GM19351 (cell line): ENCODE measurements at regions not wholly inside any gene's neighbourhood (a gene's known extent, or its start where the extent isn't known, plus 50 kb on each side); places are given as distances from the start of the nearest gene placed in this dataset.

ENCODE experiments used
- ATAC-seq: cut with Tn5 transposase; IDR thresholded peaks from one replicate; pipeline ENCODE4 v1.9.1; 2021; ENCODE audit warnings: mild to moderate bottlenecking, moderate library complexity; ENCODE audit not compliant: unreplicated experiment

DNA sequence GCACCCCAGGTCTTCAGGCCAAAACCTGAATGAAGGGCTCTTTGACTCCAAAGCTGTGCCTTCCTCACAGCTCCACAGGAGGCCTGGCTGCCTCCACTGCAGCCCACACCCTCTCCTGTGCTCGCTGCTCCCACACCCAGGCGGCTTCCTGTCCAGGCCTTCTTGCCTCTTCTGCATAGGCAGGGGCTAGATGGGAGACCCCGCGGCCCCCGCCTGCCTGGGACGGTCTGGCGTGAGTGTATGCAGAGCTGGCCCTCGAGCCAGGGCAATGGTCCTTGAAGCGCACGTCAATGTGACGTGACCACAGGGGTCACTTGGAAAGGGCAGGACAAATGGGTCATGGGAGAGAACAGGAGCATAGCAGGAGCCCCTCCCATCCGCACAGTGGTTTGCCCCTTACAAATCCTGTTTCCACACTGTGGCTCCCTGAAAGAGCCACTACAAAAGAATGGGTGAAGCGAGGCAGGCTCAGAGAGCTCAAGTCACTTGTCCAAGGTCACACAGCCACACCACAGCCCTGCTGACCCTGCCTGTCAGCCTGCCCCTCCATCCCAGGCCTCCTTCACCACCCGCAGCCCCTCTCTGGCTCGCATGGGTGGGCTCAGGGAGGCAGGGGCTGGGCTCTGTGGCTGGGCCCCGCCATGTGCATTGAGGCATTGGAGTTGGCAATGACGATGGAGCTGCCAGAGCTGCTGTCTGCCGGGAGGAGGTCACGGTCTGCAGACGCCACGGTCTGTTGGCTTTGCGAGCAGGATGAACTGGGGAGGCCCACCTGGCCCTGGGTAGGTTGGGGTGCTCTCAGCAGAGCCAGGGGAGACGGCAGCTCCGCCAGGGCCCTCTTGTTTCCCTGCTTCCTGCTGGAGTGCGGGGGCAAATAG is 71.2 kb upstream of the WNT11 start:
- no peak for ATAC-seq

DNA sequence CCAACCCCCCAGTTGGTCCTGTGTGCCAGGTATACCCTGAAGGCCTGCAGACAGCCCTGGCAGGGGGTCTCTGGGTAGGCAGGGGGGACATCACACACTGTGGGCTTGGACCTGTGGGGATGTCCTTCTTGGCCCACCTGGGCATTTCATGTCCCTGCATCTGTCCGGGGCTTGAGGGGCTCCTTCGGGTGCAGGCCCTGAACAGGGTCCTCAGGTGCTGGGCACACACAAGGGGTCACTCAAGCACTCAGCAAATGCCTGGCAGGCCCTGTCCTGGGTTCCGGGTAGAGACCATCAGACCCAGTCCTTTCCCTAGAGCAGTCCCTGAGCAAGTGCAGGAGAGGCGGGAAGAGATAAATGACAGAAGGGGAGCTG is 70.5 kb upstream of the WNT11 start:
- no peak for ATAC-seq

DNA sequence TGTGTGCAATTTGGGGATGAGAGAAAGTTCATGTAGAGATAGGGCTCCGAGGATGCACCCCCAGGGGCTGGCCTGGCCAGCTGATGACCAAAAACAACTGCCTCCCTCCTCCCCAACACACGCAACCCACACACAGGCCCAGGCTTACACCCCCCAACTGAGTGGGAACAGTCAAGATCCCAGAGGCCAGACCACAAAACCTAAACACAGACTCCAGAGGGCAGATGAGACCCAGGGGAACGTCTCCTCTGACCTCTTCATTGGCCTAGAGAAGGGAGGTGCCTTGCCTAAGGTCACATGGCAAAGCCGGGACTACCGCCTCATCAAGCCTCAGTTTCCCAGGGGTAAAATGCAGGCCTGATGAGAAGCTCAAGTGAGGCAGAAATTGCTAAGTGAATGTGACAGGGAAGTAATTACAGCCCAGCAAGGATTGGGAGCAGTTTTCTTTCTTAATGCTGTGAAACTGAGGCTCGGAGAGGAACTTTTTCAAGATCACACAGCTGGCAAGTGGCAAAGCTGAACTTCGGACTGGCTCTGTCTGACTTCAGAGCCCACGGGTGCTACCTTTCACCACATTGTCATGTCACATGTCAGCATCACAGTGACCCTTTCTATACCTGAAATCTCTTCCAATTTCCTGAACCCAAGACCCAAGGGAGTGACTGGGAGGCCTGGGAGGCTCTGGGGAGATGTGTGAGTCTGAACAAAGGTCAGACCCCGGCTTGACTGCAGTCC is 69.9 kb upstream of the WNT11 start:
- ATAC-seq: no peak

DNA sequence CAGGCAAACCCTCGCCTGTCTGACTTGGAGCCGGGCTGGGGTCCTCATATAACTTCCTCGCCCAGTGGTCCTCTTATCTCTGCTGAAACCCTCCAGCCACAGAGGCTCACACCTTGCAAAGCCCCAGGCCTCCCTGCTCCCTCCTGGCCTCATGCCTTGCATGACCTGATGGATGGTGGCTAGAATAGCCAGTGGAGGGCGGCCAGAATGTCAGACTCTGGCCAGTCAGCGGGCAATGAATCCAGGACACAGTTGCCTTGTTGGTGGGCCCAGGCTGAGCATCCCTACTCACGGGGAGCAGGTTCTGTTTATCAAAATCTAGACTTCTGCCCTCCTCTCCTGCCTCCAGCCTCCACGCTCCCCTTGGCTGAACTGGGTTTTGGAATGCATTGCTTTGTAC is 69.1 kb upstream of the WNT11 start:
- no peak for ATAC-seq

DNA sequence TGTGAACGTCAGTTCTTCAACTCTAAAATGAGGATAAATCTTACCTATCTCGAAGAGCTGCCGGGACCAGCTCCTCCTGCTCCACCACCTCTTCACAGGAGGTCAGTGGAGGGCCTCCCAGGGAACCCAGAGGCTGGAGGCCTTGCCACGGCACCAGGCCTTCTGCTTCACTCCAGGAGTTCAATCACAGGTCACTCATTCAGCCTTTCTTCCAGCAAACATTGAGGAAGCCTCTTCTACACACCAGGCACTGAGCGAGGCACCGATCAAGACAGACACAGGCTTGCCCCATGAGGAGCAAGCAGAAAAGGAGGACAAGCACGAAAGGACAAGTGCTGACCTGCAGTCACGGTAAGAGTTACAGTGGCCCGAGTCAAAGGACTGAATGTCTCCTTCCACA is 64.8 kb upstream of the WNT11 start:
- no peak for ATAC-seq

DNA sequence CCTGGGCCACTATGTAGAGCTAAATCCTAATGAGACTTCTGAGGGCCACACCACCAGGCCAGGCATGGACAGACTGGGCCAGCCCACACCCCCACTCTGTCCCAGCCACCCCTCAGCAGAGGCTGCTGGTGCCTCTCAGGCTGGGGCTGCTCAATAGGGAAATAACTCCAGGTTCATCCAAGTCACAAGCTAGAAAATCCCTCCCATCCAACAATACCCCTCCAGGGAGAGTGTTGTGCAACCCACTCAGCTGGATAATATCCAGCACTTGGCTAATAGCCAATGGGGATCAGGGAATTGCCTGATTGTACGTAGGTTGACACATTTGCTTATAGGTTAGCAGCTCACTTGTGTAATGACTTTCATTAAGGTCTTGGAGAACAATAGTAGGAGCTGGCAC is 64.1 kb upstream of the WNT11 start:
- no peak for ATAC-seq

DNA sequence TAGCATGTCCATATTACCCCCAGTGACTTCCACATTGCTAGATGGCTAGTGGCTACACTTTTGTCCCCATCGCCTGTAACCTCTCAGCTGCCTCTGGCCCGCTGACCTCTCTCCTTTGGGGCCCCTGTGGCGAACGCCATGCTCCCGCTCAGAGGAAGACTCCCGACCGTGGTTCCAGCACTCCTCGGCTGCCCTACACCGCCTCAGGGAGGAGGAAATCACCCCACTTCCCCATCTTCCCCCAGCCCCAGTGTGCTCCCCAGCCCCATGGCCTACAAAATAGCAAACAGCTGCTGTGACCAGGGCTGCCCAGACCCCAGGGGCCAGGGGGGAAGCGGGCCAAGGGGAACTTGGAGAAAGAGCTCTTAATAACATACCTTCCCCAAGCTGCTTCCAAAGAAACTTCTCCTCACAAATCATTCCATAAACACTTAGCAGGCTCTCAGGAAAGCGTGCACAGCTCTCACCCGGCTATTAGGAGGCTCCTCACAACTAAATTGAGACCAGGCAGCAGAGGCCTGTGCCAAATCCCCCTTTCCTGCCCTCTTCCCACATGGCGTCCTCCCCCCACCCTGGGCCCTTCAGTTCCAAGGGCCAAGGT is 63.5 kb upstream of the WNT11 start:
- no peak for ATAC-seq

DNA sequence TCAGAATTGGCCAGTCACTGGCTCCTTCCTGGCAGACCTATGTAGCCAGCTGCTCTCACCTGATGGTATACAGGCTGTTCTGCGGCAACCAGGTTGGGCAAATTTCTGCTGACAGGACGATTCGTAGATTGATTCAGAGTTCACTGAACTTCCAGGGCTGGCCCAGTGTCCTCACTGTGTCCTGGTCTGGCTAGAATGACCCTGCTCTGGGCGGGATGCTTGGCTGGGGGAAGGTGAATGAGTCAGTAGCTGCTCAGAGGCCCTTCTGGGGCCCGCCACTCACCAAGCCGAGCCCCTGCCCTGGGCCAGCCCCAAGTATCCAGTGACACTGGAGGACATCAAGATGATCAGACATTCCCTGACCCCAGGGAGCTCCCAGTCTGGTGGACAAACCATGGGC is 62.9 kb upstream of the WNT11 start:
- ATAC-seq: no peak

DNA sequence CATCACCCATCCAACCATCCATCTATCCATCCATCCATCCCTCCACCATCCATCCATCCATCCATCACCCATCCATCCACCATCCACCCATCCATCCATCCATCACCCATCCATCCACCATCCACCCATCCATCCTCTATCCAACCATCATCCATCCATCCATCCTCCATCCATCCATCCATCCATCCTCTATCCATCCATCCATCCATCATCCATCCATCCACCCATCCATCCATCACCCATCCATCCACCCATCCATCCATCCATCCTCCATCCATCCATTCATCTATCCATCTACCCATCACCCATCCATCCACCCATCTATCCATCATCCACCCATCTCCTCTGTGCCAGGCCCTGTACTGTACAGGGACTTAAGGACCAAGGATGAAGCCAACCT is 62.2 kb upstream of the WNT11 start:
- ATAC-seq: no peak

DNA sequence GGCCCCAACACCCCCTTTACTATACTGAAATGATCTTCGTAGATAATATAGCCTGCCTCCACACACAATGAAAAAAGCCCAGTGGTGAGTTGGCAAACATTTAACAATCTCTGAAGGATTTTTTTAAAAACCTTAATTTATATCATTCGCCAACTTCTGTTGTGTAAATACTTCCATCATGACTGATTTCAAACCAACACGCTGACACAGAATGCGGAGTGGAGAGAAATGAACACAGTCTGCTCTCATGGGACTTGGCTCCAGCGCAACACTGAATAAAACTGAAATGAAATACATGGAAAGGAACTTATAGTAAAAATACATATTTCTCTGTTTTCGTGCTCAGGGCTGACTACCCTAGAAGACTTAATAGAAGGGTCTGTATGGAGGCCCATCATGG is 61.3 kb upstream of the WNT11 start:
- ATAC-seq: no peak

DNA sequence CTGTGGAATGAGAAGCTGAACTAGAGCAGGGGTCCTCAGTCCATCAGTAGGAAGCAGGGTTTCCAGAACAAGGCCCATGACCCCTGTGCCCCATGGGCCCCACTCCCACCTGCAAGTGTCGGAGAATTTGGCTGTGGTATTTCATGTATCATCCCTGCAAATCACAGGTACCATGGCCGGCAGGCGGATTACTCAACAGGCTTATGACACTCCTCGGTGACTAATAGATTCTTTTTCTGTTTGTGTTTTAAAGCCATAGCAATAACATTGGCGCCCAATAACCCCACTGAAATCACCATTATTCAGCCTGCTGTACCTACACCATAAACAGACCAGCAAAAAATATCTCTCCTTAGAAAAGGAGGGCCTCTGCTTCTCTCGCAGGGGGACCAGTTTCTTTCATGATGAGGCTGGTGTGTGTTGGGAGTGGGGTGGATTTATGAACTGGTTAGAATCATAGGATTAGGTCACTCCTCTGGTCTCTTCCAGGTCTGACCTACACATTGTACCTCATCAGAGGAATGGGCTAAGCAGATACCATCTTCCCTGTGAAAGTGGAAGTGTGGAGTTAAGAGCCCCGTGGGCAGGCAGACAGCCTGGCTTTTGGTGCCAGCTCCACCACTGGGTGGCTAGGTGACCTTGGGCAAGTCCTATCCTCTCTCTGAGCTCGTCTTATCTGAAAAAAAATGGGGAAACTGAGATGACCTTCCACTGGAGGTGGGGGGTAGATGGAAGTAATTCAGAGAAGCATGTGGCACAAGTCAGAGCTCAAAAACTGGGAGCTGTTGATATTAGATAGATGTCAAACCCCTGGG is 60.2 kb upstream of the WNT11 start:
- ATAC-seq: no peak

DNA sequence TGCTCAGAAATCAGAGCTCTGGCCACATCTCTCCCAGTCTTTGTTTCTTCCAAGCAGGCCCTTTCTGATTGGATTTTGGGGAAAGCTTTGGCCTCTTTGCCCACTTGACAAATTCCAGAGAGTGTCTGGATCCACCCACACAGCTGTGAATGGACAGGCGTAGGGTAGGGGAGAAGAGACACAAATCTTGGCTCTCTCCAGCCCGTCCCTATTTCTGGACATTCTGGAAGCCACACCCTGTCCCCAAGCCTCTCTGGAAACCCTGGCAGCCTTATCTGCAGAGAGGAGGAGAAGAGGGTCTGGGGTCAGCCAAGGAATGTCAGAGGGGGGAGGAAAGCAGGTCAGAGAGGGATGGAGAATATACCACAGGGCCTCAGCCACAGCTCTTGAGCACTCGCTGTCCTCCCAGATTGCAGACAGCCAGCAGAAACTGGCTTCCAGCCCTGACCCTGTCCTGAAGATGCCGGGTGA is 59.5 kb upstream of the WNT11 start:
- no peak for ATAC-seq

DNA sequence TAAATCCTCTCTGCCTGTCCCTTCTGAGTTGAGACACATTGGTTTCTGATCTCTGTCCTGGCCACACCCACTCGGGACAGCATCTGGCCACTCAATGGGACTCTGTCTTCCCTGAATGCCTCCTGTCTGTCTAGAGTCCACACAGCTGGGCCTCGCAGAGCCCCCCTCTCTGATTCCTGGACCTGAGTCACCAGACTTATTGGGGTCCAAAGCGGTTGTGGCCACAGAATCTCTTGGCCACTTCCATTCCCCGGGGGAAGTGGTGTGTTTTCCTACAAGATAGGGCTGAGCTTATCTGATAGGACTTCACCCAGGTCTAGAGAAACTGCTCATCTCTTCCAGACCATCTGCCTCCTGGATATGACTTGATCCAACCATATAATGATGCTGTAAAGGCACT is 57.4 kb upstream of the WNT11 start:
- ATAC-seq: no peak

DNA sequence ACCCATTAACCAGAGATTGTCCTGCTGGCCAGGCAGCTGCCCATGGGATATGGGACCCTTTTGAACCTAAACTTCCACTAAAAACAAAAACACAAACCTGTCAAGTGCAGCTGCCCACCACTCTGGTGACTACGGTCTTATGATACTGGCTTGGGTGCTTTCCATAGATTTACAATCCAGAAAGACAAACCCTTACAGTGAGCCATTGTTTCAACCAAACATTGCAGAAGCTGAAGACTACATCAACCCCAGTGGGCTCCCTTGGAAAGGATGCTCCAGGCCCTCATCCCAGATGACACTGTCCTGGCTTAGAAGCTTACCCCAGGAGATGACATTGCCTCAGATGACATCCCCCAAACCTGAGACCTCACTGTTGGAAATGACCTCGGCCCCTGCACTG is 56.9 kb upstream of the WNT11 start:
- no peak for ATAC-seq

DNA sequence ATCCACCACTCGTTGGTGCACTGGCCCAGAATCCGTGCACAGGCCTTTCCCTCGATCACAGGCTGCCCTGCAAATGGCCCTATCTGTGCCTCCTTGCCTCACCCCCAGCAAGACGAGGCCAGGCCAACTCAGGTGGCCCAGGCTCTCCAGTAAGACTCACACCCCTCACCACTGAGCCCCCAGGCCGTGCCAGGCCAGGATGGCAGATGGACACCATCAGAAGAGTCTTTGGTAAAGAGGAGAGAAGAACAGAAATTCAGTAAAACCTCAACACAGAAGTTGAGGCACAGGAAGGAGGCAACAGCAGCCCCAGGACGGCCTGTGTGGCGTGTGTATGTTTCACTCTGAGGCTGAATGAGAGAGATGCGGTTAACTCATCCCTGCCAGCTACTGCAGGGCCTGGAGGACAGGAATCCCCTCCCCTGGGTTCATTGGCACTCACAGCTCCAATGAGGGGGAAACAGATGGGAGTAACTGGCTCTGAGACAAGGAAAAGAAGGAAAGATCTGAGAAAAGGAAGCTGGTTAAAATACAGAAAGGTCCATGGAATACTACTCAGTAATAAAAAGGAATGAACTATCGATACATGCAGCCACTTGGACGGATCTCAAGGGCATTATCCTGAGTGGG is 54.1 kb upstream of the WNT11 start:
- ATAC-seq: no peak

DNA sequence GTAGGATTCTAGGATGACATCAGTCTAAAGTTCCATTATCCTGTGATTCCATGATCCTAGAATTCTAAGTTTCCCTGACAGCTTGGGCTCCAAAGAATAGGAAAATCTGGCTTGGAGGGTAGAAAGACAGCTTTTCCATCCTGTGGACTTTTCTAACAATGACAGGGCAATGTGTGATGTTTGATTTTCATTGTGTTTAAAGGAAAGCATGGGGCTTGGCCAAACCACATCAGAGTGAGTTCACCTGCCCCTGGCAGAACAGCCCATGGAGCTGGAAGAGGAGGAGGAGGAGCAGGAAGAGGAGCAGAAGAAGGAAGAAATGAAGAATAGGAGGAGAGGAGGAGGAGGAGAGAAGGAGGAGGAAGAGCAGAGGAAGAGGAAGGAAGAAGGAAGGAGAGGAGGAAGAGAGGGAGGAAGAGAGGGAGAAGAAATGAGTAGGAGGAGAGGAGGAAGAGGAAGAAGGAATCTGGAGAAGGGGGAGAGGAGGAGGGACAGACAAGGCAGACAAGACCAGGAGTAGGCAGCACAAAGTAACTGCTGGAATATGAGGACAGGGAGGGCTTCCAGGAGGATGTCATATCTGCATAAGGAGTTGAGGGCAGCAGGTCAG is 53.1 kb upstream of the WNT11 start:
- ATAC-seq: no peak

DNA sequence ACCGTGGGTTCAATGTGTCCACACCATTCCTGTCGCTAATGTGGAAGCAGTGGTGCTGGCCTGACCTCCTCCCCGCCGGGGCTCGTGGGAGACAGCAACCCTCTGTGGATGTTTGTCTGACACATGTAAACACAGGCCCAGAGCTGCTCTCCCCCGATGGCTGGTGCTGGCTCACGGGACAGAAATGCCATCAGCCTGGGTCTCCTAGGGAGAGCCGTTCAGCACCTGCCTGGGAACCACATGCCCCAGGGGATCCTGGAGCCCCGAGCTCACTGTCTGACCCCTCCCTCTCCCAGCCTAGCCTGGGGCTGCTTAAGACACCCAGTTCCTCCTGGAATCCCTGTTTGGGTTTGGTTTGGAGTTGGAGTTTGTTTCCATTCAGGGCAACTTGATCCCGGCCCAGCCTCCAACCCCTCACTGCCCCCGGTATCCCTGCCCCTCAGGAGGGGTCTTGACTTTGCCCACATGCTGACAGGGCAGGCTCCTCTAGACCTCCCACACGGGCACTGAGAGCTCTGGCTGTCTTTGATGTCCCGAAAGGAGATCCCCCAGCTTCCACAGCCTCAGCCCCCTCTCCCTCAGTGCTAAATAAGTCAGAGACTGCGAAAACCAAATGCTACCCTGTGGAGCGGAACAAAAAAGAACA is 50.9 kb upstream of the WNT11 start:
- ATAC-seq: no peak

DNA sequence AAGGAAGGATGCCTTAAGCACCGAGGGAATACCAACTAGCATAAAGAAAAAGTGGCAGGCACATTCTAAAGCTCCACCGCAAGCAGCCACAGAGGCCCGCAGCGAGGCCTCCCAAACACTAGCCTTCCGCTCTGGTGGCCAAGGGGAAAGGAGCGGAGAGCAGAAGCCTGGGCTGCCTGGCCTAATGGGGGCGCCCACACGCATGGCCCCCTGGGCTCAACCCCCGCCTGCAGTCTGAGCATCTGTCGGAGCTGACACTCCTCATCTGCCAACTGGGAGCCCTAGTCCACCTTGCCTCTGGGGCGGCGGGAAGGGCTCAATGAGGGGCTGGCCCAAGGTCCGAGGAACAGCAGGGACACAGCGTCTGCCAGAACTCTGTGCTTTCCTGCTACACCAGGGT is 50.1 kb upstream of the WNT11 start:
- no peak for ATAC-seq
